Body of pancreas (tissue), 4 donors: ENCODE measurements at regions not wholly inside any gene's neighbourhood (a gene's known extent, or its start where the extent isn't known, plus 50 kb on each side); places are given as distances from the start of the nearest gene placed in this dataset.

Experiments
- ATAC-seq: fragments of 150-250 bp; one replicate; pipeline ENCODE4 v1.9.1; 2016
- DNase-seq, 4 donors: peaks; one replicate each; pipeline ENCODE4 v3.0.0-alpha.2; 2019
- H3K27ac ChIP-seq, 4 donors: fragments of 200-600 bp; sonication (generic); 1 replicate in 3 of 4; 2 replicates in 1 of 4; pipeline versions ENCODE4 v1.5.1 to v1.6.1; 2016 to 2019; ENCODE audit warnings: mild to moderate bottlenecking in 1 of 4, mixed read lengths in 1 of 4, moderate library complexity in 1 of 4
- H3K27me3 ChIP-seq, 2 donors: fragments of 200-600 bp; sonication (generic); one replicate each; pipeline ENCODE4 v1.6.0; 2016; ENCODE audit warnings: mild to moderate bottlenecking in 1 of 2
- H3K36me3 ChIP-seq, 2 donors: fragments of 200-600 bp; sonication (generic); replicated peaks in 1 of 2; 2 replicates each; pipeline ENCODE4 v1.5.1; 2016; ENCODE audit warnings: low read depth in 2 of 2; ENCODE audit not compliant: insufficient read depth in 1 of 2
- H3K4me1 ChIP-seq: fragments of 200-600 bp; sonication (generic); one replicate; pipeline ENCODE4 v1.6.0; 2016
- H3K4me3 ChIP-seq, 2 donors: fragments of 200-600 bp; sonication (generic); 1 replicate in 1 of 2; 2 replicates in 1 of 2; pipeline ENCODE4 v1.5.1; 2016 to 2019
- H3K9me3 ChIP-seq, 3 donors: fragments of 200-600 bp; sonication (generic); 1 replicate in 2 of 3; 2 replicates in 1 of 3; pipeline ENCODE4 v1.5.1; 2016
- POLR2A ChIP-seq, 3 donors: fragments of 450-650 bp; IDR thresholded peaks; one replicate each; pipeline ENCODE4 v1.6.1; 2016; ENCODE audit warnings: antibody characterized with exemption in 3 of 3, mild to moderate bottlenecking in 2 of 3
- WGBS, 2 donors: methylation state at CpG; one replicate each; pipeline ENCODE4 v1.1.5; 2017; 5-methylcytosine and 5-hydroxymethylcytosine counted together
- intact Hi-C: fragments of 100-400 bp; cut with DNase I; formaldehyde crosslinking; loops from one replicate; pipeline ENCODE4 v1.15.1; 2023
- TF ChIP-seq, protein P1 (sequence below), 7 experiments: fragments of 450-650 bp in 4 of 7; fragments of 200-600 bp in 3 of 7; sonication (generic) in 3 of 7; IDR thresholded peaks; one replicate each; pipeline ENCODE4 v1.5.1; 2016 to 2019; ENCODE audit warnings: antibody characterized with exemption in 7 of 7

DNA sequence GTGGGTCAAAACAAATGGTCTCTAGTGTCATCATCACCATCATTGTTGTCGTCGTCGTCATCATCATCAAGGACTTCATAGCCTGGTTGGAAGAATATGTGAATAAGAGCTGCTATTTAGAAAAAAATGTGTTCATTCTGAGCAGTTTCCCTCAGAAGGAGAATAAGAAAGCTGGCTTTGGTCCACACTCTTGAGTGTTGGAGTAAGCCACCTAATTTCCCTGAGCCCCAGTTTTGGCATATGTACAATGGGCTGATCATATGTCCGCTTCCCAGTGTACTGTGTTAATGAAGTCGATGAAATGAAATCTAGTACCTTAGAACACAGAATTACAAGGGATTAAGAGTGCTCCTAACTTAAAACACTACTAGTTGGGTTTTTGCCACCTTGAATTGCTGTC lies 545.5 kb downstream of the CCDC171 start:
- TF ChIP-seq, protein P1, sequence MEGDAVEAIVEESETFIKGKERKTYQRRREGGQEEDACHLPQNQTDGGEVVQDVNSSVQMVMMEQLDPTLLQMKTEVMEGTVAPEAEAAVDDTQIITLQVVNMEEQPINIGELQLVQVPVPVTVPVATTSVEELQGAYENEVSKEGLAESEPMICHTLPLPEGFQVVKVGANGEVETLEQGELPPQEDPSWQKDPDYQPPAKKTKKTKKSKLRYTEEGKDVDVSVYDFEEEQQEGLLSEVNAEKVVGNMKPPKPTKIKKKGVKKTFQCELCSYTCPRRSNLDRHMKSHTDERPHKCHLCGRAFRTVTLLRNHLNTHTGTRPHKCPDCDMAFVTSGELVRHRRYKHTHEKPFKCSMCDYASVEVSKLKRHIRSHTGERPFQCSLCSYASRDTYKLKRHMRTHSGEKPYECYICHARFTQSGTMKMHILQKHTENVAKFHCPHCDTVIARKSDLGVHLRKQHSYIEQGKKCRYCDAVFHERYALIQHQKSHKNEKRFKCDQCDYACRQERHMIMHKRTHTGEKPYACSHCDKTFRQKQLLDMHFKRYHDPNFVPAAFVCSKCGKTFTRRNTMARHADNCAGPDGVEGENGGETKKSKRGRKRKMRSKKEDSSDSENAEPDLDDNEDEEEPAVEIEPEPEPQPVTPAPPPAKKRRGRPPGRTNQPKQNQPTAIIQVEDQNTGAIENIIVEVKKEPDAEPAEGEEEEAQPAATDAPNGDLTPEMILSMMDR (IDR thresholded peaks at IDR 0.05): no peak
- TF ChIP-seq POLR2A (IDR thresholded peaks at IDR 0.05): no peak

DNA sequence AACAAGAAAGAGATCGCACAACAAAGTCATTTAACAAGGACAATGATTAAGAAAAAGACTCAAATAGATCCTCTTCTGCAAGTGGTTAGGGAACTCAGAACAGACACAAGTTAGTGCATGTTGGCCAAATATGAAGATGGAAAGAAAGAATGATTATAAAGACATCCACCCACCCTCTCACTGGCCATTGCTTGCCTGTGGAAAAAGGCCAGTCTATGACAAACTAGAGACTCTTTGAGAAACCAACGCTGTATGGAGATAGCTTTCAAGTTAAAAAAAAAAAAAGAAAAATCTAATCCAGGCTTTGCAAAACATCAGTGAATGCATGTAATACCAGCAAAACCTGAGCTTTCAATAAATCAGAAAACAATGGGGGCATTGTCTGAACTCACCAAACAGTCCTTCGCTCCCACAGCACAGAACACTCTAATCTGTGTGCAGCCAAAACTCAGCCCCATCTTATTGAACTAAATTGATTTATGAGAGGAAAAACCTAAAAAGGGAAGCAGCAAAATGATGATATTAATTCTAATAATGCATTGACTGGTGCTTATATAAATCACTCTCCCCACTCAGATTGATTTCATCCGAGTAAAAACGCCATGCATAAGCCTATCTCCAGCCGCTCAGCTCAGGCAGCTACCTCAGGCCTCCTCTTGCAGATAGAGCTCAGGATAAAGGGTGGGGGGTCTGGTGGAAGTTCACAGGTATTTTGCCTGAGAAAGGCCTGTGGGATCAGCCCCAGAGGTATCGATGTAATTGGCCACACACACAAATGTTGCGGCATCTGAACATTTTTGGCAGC lies 547.1 kb downstream of the CCDC171 start:
- 52 to 55% methylated on average over 8 of the region's 8 CpGs for WGBS, 2 donors
- no peaks in the 10 kb centered on the region for H3K9me3 ChIP-seq
- intact Hi-C loops: no loop called here
- peak; percentile 61 for ATAC-seq
- H3K36me3 ChIP-seq: no peaks in the 10 kb centered on the region
- H3K4me1 ChIP-seq: peaks cover 23% of the 10 kb centered on the region
- no peaks in the 10 kb centered on the region for H3K27me3 ChIP-seq
- TF ChIP-seq, protein P1 (IDR thresholded peaks at IDR 0.05): no peak
- no peak for TF ChIP-seq POLR2A (IDR thresholded peaks at IDR 0.05)
- H3K27ac ChIP-seq: peak overlapping the region in 3 of 4 donors; percentile 1 to 63 (median 32)
- no peak for DNase-seq
- H3K4me3 ChIP-seq: no peak overlapping the region

More for the DNA sequence above, 545.5 kb downstream of the CCDC171 start:
- DNase-seq (no peak), ATAC-seq (no peak)
- Histone ChIP-seq H3K27ac (no peak overlapping the region), H3K36me3 (no peaks in the 10 kb centered on the region), H3K4me3 (no peak overlapping the region), H3K27me3 (no peaks in the 10 kb centered on the region), H3K9me3 (no peaks in the 10 kb centered on the region), H3K4me1 (peaks cover 13% of the 10 kb centered on the region)
- intact Hi-C loops: no loop called here
- WGBS, 2 donors: 90 to 91% methylated on average over 5 of the region's 5 CpGs

DNA sequence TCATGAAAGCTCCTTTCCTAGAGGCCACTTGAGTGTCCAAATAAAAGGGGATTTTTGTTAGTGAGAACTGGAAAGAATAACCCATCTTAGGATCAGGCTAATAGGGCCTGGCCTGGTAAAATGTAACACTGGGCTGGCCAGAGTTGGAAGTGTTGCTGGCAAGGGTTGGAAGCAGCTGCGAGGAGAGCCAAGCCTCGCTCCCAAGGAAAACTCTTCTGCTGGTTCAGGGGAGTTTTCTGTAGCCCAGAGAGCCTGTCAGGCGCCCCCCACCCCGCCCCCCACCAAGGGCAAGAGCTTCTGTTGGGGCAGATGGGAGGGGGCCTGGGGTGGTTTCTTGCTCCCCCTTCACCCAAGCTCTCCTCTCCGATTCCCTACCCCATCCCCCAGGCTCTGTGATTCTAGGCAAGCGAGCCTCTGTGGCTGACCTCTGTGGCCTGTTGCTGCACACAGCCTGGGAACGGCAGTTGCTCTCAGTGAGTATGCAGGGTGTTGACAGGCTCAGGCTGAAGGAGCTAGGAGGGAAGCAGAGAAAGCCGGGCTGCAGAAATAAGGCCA lies 547.8 kb downstream of the CCDC171 start:
- TF ChIP-seq POLR2A (IDR thresholded peaks at IDR 0.05): no peak
- TF ChIP-seq, protein P1 (IDR thresholded peaks at IDR 0.05): no peak
- intact Hi-C loops: no loop called here
- 49 to 57% methylated on average over 8 of the region's 8 CpGs for WGBS, 2 donors
- Histone ChIP-seq H3K9me3 (no peaks in the 10 kb centered on the region), H3K27me3 (no peaks in the 10 kb centered on the region), H3K4me3 (no peak overlapping the region), H3K27ac (peak overlapping the region in 3 of 4 donors; percentile 1 to 63 (median 32)), H3K36me3 (no peaks in the 10 kb centered on the region), H3K4me1 (peaks cover 23% of the 10 kb centered on the region)
- peak; percentile 13 to 40 (median 24) for DNase-seq
- ATAC-seq: peak; percentile 58

DNA sequence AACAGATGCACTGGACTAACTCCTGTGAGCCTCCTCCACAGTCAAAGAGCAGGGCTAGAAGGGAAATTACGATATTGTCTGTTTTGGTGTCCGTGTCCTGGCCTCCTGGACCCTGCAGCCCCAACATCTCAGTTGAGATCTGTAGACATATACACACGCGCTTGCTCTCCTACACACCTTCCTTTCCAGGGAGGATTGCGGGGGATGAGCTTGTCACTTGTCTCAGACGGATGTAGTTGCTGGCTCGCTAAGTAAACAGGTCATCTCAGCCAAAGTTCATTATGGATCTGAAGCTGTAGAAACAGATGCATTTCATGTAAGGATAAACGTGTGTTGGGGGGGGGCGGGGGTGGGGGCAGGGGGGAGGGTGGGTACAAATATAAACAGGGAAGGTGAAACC lies 549.3 kb downstream of the CCDC171 start:
- H3K27ac ChIP-seq: no peak overlapping the region
- intact Hi-C loops: no loop called here
- ATAC-seq (no peak), DNase-seq (no peak)
- no peaks in the 10 kb centered on the region for H3K36me3 ChIP-seq
- H3K27me3 ChIP-seq: no peaks in the 10 kb centered on the region
- no peaks in the 10 kb centered on the region for H3K9me3 ChIP-seq
- peaks cover 23% of the 10 kb centered on the region for H3K4me1 ChIP-seq
- WGBS, 2 donors: 68 to 77% methylated on average over 9 of the region's 9 CpGs
- H3K4me3 ChIP-seq: no peak overlapping the region
- no peak for TF ChIP-seq POLR2A (IDR thresholded peaks at IDR 0.05)
- TF ChIP-seq, protein P1 (IDR thresholded peaks at IDR 0.05): no peak
